ENCODE measurements at regions not wholly inside any gene's neighbourhood (a gene's known extent, or its start where the extent isn't known, plus 50 kb on each side); places are given as distances from the start of the nearest gene placed in this dataset.
"Not testable (repeated sequence)": the region's sequence is repeated elsewhere in the genome, so short reads cannot be mapped to it uniquely, and the experiment has no call there.

GRCh38 chr4:101670370-101670769 lies 120.2 kb upstream of the BANK1 start:
- DNase-seq (ENCODE audit: low read depth), result no peak

- DNase-seq (ENCODE audit: low read depth), result no peak
These were observed 120.7 kb upstream of the BANK1 start for GRCh38 chr4:101669832-101670188.

GRCh38 chr4:101669138-101669831 lies 121.2 kb upstream of the BANK1 start:
- DNase-seq (ENCODE audit: low read depth), result no peak

- DNase-seq (ENCODE audit: low read depth), result no peak
These were observed 123.2 kb upstream of the BANK1 start for GRCh38 chr4:101667348-101667747.

GRCh38 chr4:101660607-101661006 lies 129.9 kb upstream of the BANK1 start:
- DNase-seq (ENCODE audit: low read depth), result no peak

GRCh38 chr4:101655857-101656256 lies 134.7 kb upstream of the BANK1 start:
- no peak for DNase-seq (ENCODE audit: low read depth)

GRCh38 chr4:101655005-101655404 lies 135.5 kb upstream of the BANK1 start:
- no peak for DNase-seq (ENCODE audit: low read depth)

- no peak for DNase-seq (ENCODE audit: low read depth)
These were observed 138.8 kb upstream of the BANK1 start for GRCh38 chr4:101651778-101652177.

- DNase-seq (ENCODE audit: low read depth), result no peak
These were observed 140.6 kb upstream of the BANK1 start for GRCh38 chr4:101649790-101650515.

GRCh38 chr4:101647710-101648034 lies 142.9 kb upstream of the BANK1 start:
- DNase-seq (ENCODE audit: low read depth), result no peak

- no peak for DNase-seq (ENCODE audit: low read depth)
These were observed 146.0 kb upstream of the BANK1 start for GRCh38 chr4:101644516-101644915.

- DNase-seq (ENCODE audit: low read depth), result no peak
These were observed 147.2 kb upstream of the BANK1 start for GRCh38 chr4:101643186-101643837.

GRCh38 chr4:101632766-101633165 lies 157.8 kb upstream of the BANK1 start:
- DNase-seq (ENCODE audit: low read depth), result not testable (repeated sequence)

GRCh38 chr4:101630319-101630986 lies 160.1 kb upstream of the BANK1 start:
- DNase-seq (ENCODE audit: low read depth), result no peak

- DNase-seq (ENCODE audit: low read depth), result no peak
These were observed 169.4 kb upstream of the BANK1 start for GRCh38 chr4:101621120-101621519.

- no peak for DNase-seq (ENCODE audit: low read depth)
These were observed 174.9 kb upstream of the BANK1 start for GRCh38 chr4:101615652-101616051.

- not testable (repeated sequence) for DNase-seq (ENCODE audit: low read depth)
These were observed 183.5 kb upstream of the BANK1 start for GRCh38 chr4:101606989-101607388.

- no peak for DNase-seq (ENCODE audit: low read depth)
These were observed 185.6 kb upstream of the BANK1 start for GRCh38 chr4:101604976-101605375.

- DNase-seq (ENCODE audit: low read depth), result no peak
These were observed 190.2 kb upstream of the BANK1 start for GRCh38 chr4:101600287-101600686.

- no peak for DNase-seq (ENCODE audit: low read depth)
These were observed 190.9 kb upstream of the BANK1 start for GRCh38 chr4:101599620-101600019.

GRCh38 chr4:101596781-101597552 lies 193.6 kb upstream of the BANK1 start:
- no peak for DNase-seq (ENCODE audit: low read depth)

GRCh38 chr4:101594588-101594987 lies 195.9 kb upstream of the BANK1 start:
- DNase-seq (ENCODE audit: low read depth), result no peak

All from stimulated activated CD8-positive, alpha-beta memory T cell treated with anti-CD3 and anti-CD28 coated beads, Interleukin-7, amount 100 ng/mL, for 24 hours (primary cell).